H1 (cell line): ENCODE measurements at regions not wholly inside any gene's neighbourhood (a gene's known extent, or its start where the extent isn't known, plus 50 kb on each side); places are given as distances from the start of the nearest gene placed in this dataset.

Source experiments
- BCL11A ChIP-seq, 2 experiments: IDR thresholded peaks; one replicate each; pipeline ENCODE4 v1.6.1; 2011; ENCODE audit warnings: low read depth in 2 of 2, low read length in 2 of 2, mild to moderate bottlenecking in 2 of 2
- CHD2 ChIP-seq: IDR thresholded peaks from 2 replicates; pipeline ENCODE4 v1.6.1; 2012; ENCODE audit warnings: low read length, improper control_type of control experiment
- NANOG ChIP-seq: IDR thresholded peaks from 2 replicates; pipeline ENCODE4 v1.6.1; 2011; ENCODE audit warnings: low read length, low read depth, mild to moderate bottlenecking, inconsistent platforms; ENCODE audit not compliant: insufficient read depth, poor library complexity, severe bottlenecking
- TAF1 ChIP-seq: IDR thresholded peaks from 2 replicates; pipeline ENCODE4 v1.6.1; 2011; ENCODE audit warnings: mild to moderate bottlenecking, low read depth, low read length
- TBP ChIP-seq: IDR thresholded peaks from 2 replicates; pipeline ENCODE4 v1.6.1; 2011; ENCODE audit warnings: low read depth, low read length, improper control_type of control experiment
- TF ChIP-seq, protein P1 (sequence below), 3 experiments: IDR thresholded peaks; 1 replicate in 2 of 3; 2 replicates in 1 of 3; pipeline versions ENCODE4 v1.5.1 to v1.6.1; 2011; ENCODE audit warnings: low read length in 3 of 3, mild to moderate bottlenecking in 3 of 3, inconsistent platforms in 2 of 3, low read depth in 1 of 3, moderate library complexity in 1 of 3; ENCODE audit not compliant: insufficient read depth in 1 of 3; ENCODE audit errors: control extremely low read depth in 1 of 3

DNA sequence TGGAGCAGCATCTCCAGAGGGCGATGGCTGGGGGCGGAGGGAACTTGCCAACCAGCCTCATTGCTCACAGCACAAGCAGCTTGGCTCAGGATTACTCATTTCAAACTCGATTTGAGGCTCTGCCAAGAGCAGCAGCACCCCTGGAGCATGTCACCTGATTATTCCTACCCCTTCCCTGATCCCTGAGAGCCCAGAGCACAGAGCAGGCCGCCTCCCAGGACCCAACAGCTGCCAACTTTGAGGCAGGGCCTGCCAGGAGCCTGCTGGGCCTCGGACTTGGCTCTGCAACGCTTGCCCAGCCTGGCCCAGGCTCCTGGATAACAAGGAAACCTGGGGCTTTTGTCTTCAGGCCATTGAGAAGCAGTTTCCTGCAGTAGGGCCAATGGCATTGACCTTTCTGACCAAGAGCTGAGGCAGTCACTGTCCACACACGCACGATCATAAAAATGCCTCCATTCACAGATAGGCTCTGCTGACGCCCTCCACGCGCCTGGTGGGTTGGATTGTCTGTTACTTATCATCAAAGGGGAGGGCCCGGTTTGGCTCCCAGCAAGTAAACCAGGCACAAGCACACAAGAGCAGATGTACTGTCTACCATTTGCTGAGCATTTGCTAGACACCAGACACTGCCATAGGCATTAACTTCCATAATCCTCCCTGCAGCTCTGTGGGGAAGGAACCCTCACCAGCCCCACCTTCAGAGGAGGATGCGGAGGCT is 406.6 kb upstream of the EEF2KMT start (continued):
- no peak for TF ChIP-seq NANOG
- no peak for TF ChIP-seq BCL11A (IDR thresholded peaks at IDR 0.05; ENCODE audit: low read depth in 2 of 2, low read length in 2 of 2)
- TF ChIP-seq TBP = no peak
- no peak for TF ChIP-seq CHD2
- TF ChIP-seq, protein P1, sequence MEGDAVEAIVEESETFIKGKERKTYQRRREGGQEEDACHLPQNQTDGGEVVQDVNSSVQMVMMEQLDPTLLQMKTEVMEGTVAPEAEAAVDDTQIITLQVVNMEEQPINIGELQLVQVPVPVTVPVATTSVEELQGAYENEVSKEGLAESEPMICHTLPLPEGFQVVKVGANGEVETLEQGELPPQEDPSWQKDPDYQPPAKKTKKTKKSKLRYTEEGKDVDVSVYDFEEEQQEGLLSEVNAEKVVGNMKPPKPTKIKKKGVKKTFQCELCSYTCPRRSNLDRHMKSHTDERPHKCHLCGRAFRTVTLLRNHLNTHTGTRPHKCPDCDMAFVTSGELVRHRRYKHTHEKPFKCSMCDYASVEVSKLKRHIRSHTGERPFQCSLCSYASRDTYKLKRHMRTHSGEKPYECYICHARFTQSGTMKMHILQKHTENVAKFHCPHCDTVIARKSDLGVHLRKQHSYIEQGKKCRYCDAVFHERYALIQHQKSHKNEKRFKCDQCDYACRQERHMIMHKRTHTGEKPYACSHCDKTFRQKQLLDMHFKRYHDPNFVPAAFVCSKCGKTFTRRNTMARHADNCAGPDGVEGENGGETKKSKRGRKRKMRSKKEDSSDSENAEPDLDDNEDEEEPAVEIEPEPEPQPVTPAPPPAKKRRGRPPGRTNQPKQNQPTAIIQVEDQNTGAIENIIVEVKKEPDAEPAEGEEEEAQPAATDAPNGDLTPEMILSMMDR (IDR thresholded peaks at IDR 0.05; ENCODE audit: control extremely low read depth in 1 of 3, insufficient read depth in 1 of 3, low read depth in 1 of 3, low read length in 3 of 3) = no peak
- no peak for TF ChIP-seq TAF1
- TF ChIP-seq, all 59 proteins: peak for 0
